GM21390 (cell line): ENCODE measurements at regions not wholly inside any gene's neighbourhood (a gene's known extent, or its start where the extent isn't known, plus 50 kb on each side); places are given as distances from the start of the nearest gene placed in this dataset.
A peak's percentile ranks its signal among the peaks of the same experiment; 100 is the strongest.

ENCODE experiments used
- ATAC-seq: cut with Tn5 transposase; IDR thresholded peaks from one replicate; pipeline ENCODE4 v1.9.1; 2021; ENCODE audit not compliant: unreplicated experiment

GRCh38 chr10:58932577-58933314 is 243.7 kb upstream of the PHYHIPL start:
- no peak for ATAC-seq

GRCh38 chr10:58936364-58936763 is 240.1 kb upstream of the PHYHIPL start:
- no peak for ATAC-seq

GRCh38 chr10:58937423-58937822 is 239.0 kb upstream of the PHYHIPL start:
- no peak for ATAC-seq

GRCh38 chr10:58942724-58943123 is 233.7 kb upstream of the PHYHIPL start:
- no peak for ATAC-seq

- ATAC-seq = no peak
Observed at GRCh38 chr10:58943256-58943890, 233.1 kb upstream of the PHYHIPL start.

- ATAC-seq = no peak
Observed at GRCh38 chr10:58943960-58944359, 232.5 kb upstream of the PHYHIPL start.

- no peak for ATAC-seq
Observed at GRCh38 chr10:58948303-58948702, 228.1 kb upstream of the PHYHIPL start.

GRCh38 chr10:58950618-58951017 is 225.8 kb upstream of the PHYHIPL start:
- ATAC-seq = no peak

GRCh38 chr10:58951087-58951486 is 225.4 kb upstream of the PHYHIPL start:
- no peak for ATAC-seq

- no peak for ATAC-seq
Observed at GRCh38 chr10:58951746-58952145, 224.7 kb upstream of the PHYHIPL start.

GRCh38 chr10:58952162-58952601 is 224.3 kb upstream of the PHYHIPL start:
- no peak for ATAC-seq

GRCh38 chr10:58952747-58953466 is 223.5 kb upstream of the PHYHIPL start:
- peak; percentile 83 for ATAC-seq

GRCh38 chr10:58954178-58954577 is 222.3 kb upstream of the PHYHIPL start:
- no peak for ATAC-seq

- no peak for ATAC-seq
Observed at GRCh38 chr10:58955615-58956014, 220.8 kb upstream of the PHYHIPL start.

- ATAC-seq = no peak
Observed at GRCh38 chr10:58956926-58957325, 219.5 kb upstream of the PHYHIPL start.

GRCh38 chr10:58957517-58957916 is 218.9 kb upstream of the PHYHIPL start:
- no peak for ATAC-seq

GRCh38 chr10:58963101-58963534 is 213.3 kb upstream of the PHYHIPL start:
- ATAC-seq = no peak

GRCh38 chr10:58963723-58964124 is 212.7 kb upstream of the PHYHIPL start:
- no peak for ATAC-seq

GRCh38 chr10:58965855-58966254 is 210.6 kb upstream of the PHYHIPL start:
- ATAC-seq = no peak

- ATAC-seq = no peak
Observed at GRCh38 chr10:58967551-58968388, 208.7 kb upstream of the PHYHIPL start.

GRCh38 chr10:58968389-58968755 is 208.1 kb upstream of the PHYHIPL start:
- no peak for ATAC-seq
